GM23248 (cell line): ENCODE measurements at regions not wholly inside any gene's neighbourhood (a gene's known extent, or its start where the extent isn't known, plus 50 kb on each side); places are given as distances from the start of the nearest gene placed in this dataset.

Source experiments
- EZH2 ChIP-seq: fragments of 200-600 bp; sonication (generic); IDR thresholded peaks from 2 replicates; pipeline ENCODE4 v1.6.1; 2018; ENCODE audit warnings: antibody characterized with exemption, mild to moderate bottlenecking; ENCODE audit not compliant: insufficient read depth, poor library complexity, severe bottlenecking
- EZH2phosphoT487 ChIP-seq: fragments of 200-600 bp; sonication (generic); IDR thresholded peaks from 2 replicates; pipeline ENCODE4 v1.6.1; 2018; ENCODE audit warnings: antibody characterized with exemption, moderate library complexity, mild to moderate bottlenecking, low read depth; ENCODE audit not compliant: insufficient read depth

DNA sequence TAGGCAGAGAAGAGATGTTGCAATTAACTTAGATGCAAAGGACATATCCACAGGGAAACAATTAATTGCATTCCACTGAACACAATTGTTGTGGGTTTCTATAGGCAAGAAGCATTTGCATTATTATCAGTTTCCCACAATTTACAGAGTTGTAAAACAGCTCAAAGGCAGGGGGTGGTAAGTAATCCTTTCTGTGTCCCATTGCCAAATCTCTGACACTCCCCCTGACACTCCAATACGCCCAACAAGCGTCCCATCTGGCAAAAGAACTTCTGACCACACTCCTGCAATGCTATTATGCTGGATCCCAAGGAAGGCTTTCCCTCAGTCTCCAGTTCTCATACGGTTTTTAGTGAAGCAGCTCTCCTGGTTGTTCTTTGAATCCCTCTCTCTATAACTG lies 179.8 kb downstream of the CXCL12 start:
- TF ChIP-seq EZH2 (no peak), EZH2phosphoT487 (no peak)
